GDM1 (cell line): ENCODE measurements at regions not wholly inside any gene's neighbourhood (a gene's known extent, or its start where the extent isn't known, plus 50 kb on each side); places are given as distances from the start of the nearest gene placed in this dataset.
"Not testable (repeated sequence)": the region's sequence is repeated elsewhere in the genome, so short reads cannot be mapped to it uniquely, and the experiment has no call there.

Experiments
- DNase-seq: peaks from one replicate; lab custom pipeline; 2025; lab: John Stamatoyannopoulos, UW

DNA sequence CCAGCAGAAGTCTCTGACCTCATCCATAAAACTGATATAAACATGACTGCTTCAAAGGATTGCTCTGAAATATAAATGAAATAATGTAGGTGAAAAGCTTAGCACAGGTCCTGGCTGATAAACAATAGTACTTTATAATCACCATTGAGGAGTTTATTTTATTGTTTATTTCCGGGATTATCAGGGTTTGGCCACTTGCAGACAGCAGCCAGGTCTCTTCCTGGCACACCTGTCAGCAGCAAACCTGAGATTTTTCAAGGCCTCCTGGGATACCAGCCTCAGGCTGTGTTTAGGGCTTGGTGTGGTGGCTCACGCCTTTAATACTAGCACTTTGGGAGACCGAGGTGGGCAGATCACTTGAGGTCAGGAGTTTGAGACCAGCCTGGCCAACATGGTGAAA is 181.6 kb upstream of the IRF2BP2 start:
- DNase-seq: not testable (repeated sequence)

DNA sequence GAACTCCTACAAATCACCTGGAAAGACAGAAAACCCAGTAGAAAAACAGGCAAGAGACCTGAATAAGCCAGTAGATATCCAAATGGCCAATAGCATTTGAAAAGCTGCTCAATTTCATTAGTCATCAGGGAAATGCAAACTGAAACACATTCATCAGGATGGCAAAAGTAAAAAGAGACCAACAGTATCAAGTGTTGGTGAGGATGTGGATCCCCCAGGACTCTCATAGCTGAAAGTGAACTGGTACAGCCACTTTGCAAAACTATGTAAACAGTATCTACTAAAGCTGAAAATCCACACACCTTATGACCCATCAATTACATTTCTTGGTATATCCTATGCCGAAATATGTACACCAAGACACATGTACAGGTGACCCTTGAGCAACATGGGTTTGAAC is 180.4 kb upstream of the IRF2BP2 start:
- not testable (repeated sequence) for DNase-seq

DNA sequence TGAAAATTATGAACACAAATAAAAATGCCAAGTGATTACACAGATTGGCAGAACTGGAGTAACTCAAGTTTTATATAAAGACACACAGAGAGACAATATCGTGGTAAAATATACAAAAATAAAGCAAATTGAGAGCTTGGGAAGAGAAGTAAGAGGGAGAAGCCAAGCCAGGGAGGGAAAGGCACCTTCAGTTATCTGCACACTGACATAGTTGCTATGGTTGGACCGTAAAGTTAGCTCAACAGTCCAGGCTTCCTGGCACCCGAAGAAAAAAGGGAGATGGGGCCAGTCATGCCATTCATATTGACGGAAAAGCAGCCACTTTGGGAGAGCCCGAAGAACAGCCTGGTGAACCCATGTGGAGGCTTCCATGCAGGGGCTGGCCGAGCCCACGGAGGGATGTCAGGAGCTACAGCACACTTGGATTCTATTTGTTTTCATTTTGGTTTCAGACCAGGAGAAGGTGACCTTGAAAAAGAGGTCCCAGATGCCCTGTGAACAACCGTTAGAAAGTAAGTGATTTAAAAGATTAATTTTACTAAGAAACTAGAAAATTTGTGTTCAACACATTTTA is 177.1 kb upstream of the IRF2BP2 start:
- DNase-seq: not testable (repeated sequence)

DNA sequence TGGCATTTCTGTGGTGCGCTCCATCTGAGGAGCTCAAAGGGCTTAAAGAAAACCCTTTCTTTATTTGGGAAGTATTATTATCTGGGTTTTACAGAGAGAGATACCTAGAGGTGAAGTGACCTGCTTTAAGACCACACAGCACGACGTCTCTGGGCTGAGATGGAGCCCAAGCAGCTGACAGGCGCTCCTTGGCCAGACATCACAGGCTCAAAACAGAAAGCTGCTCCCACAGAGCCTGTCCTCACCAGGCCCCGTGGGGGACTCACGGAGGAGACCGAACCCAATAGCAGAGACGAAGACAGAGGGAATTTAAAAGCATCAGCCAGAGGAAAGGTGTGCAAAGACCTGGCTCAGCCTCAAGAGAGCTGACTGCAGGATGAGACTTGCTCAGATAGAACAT is 175.9 kb upstream of the IRF2BP2 start:
- DNase-seq: not testable (repeated sequence)

DNA sequence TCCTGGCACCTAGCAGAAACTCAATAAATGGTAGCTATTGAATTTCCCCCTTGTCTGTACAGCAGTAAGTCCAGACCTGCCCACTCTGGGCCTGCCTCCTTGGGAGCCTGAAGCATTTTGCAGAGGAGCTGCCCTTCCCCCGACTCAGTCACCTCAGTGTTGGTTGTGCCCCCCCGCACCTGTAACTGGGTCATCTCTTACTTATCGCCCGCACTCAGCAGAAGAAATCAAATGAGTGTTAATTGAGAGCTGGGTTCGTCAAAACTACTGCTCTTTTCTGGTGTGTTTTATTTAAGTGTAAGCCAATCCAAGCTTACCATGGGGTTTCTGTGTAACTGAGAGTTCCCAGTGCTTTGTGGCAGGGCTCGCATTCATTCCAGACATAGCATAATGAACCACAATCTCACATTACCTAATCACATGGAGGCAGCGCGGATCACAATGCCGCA is 175.5 kb upstream of the IRF2BP2 start:
- DNase-seq: not testable (repeated sequence)

DNA sequence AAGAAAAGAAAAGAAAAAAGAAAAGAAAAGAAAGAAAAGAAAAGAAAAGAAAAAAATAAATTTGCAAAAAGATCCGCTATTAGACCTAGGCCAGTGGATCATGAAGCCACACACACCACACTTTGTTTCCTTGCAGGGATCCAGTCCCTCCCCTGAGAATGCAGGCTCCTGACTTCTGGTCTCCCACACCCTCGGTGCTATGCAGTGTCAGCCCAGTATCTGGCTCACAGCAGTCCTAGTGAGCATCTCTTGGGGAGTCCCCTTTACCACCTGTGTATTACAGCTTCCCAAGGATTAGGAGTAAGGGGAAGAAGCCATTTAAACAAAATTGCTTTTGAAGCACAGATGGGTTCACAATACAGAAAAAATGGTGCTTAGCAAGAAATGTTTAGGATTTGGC is 174.1 kb upstream of the IRF2BP2 start:
- not testable (repeated sequence) for DNase-seq

DNA sequence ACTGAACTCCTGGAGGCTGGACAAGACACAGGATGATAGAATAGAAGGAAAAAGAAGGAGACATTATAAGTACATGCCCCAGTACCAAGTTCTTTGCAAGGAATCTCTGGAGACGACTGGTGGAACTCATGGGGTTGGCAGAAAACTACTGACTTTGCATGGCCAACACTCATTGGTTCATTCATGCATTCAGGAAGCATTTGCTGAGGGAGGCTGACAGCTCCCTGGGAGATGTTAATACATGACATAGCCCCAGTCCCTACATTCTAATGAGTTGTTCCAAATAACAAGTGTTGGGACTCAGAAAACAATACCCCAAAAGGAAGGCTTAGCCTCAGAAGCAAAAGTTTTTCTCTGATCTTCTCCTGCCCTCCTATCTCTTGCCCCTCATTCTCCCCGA is 172.8 kb upstream of the IRF2BP2 start:
- DNase-seq: no peak

DNA sequence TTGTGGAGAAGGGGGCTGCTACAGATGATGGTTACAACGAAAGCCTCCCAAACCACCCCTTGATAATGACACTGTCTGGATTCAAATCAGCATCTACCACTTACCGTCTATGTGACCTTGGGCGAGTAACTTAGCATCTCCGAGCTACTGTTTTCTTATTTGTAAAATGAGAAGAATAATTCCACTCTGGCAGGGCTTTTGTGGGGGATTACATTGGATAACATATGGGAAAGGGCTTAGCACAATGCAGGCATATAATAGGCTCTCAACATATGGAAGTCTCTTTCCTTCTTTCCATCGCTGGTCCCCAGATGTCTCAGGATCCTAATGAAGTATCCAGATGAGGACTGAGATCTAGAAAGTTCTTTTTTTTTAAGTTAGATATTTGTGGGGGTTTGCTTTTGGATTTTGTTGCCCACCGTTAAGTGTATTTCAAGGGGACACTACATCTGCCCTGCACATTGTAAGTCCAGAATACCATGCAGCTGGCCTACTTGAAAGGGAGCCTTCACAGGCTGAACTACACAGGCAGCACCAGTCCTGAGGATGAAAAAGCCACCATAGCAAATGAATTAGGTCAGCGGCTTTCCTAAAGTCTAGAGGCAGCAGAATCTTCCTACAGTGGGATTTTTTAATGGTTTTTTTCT is 172.2 kb upstream of the IRF2BP2 start:
- DNase-seq: no peak

DNA sequence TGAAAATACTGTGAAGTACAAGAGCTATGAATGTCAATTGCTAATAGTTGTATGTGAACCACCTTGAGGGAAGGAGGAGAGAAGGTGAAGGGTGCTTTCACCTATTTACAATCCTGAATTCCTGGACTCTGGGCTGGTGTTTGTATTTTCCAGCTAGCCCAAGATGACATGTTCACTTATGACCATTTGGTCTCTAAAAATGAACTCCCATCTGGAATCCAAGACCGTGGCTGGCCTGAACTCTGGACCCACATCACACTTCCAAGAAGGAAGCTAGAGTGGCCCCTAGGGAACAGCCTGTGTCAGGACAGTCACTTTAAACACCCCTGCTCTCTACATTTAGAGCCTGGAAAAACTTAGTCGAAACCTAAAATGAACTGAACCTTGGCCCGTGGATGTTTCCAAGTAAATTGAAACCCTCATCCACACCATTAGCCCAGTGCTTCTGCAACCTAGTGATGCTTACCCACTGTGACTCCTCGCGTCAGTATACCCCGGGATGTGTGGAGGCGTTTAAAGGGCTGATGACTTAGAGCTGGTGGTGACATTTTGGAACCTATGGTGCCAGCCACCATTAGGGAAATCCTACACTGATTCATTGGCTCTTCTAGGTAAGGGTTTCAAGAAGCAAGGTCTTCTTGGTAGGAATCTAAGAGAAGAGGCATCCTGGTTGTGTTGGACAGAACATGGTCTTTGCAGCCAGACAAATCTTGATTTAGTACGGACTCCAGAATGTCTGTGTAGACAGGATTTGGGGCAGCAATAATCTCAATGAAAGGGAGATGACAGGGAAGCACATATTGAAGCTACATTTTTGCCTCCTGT is 171.5 kb upstream of the IRF2BP2 start:
- no peak for DNase-seq

DNA sequence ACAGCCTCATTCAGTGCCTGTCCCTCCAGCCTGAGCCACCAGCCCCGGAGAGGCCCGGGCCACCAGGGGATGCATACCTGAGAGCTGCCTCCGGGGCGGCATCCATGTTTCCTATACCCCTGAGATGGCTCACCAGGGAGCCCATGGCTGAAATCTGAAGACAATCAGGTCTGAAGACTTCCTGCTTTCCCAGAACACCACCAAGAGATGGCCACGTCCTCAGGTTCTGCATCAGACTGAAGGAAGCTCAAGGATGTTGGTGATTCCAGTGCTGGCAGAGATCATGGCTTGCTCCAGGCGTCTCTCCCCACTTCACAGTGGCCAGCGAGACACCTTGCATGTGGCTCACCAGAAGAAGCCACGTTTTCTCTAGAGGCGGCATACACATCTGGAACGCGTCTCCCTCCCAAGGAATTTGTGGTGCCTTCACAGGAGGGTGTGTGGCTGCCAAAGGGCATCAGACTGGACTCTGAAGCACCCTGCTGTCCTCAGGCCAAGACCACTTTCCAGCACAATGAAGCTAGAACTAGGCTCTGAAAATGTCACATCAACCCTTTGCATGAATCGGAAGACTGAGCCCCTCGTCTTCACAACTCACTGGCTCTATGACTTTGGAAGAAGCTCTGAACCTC is 170.7 kb upstream of the IRF2BP2 start:
- no peak for DNase-seq

DNA sequence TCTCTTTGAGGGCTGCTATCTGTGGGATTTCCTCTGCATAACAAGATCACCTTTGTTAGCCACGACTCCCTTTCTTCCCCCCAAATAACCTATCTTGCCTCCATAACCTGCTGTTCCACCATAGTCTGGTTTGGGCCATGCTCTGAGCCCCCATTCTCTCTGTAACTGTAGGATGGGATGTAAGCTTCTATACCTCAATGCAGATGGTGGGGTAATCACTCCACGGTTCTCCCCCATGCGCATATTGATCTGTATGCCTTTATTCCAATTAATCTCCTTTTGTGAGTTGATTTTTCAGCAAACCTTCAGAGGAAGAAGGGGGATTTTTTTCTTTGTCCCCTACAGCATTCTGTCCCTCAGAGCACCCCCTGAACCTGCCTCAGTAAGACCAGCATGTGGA is 170.1 kb upstream of the IRF2BP2 start:
- DNase-seq: no peak

DNA sequence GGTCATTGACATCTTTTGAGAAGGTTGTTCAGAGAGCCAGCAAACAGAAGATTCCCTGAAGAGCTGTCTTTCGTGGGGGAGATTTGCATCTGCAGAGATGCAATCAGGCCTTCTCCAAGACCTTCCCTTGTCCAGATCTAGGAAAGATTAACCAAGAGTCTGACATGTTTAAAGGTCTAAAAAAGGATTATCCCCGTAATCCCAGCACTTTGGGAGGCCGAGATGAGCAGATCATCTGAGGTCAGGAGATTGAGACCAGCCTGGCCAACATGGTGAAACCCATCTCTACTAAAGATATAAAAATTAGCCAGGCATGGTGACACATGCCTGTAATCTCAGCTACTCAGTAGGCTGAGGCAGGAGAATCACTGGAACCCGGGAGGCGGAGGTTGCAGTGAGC is 169.6 kb upstream of the IRF2BP2 start:
- not testable (repeated sequence) for DNase-seq

DNA sequence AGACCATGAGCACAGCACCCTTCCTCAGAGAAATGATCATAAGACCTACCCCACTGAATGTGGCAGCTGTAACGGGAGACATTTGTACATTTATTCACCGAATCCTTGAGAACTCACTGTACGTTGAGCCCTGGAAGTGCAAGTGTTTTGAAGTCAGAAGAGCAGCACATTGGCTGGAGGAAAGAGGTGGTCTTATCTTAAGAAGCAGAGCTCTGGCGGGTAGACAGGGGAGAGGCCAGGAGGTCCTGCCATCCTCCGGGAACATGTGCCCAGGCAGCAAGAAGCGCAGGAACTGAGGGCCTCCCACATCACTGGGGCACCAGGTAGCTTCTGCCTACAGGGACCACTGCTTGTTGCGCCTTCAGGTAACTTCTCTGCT is 169.2 kb upstream of the IRF2BP2 start:
- no peak for DNase-seq

DNA sequence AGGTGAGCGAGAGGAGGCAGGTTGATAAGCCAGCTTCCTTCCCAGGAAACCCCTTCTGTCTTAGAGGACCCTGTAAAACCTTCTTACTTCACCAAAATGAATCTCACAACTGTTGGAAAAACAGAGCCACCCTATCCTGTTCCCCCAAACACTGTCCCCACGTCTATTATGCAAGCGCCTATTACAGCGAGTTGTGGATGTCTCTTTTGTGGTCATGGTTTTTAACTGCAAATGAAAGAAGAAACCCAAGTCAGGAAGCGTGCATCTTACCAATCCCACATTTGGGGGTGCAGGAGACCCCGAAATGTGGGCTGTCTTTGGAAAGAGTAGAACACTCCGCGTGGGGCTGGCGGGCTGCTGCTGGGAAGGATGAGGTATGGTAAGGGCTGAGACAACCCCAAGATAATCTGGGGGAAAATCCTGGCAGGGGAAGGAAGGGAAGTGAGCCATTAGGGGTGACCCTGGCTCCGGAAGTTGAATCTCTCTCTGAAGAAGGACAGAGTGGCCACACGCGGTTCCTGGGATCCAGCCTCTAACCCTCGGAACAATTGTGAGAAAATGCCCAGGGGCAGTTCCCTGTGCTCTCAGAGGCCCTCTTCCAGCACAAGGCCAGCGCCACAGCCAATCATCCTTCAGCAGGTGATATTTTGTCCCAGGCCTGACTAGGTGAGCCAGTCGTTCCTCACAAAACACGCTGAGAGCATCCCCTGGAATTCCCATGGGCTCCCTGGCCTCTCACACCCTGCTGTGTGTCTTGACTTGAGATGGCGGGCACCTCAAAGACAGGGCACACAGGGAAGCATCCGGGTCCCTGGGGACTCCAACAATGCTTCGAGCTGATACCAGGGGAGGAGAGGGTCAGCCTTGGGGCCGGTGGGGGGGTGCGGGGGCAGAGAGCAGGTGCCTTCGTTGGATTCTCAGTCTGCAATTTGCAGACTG is 168.5 kb upstream of the IRF2BP2 start:
- DNase-seq: no peak

DNA sequence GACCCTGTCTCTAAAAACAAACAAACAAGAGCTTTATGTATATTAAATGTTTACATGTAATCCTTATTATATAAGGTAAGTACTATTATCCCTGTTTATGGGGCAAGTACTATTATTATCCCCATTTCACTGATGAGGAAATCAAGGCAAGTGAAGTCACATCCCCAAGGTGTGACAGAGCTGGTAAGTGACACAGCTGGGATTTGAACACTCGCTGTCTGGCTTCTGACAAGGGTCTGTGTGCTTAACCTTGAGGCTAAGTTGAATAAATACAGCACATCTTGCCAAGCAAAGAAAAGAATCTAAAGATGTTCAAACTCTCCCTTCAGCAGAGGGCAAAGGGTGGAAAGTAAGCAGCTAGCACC is 167.9 kb upstream of the IRF2BP2 start:
- DNase-seq: no peak

DNA sequence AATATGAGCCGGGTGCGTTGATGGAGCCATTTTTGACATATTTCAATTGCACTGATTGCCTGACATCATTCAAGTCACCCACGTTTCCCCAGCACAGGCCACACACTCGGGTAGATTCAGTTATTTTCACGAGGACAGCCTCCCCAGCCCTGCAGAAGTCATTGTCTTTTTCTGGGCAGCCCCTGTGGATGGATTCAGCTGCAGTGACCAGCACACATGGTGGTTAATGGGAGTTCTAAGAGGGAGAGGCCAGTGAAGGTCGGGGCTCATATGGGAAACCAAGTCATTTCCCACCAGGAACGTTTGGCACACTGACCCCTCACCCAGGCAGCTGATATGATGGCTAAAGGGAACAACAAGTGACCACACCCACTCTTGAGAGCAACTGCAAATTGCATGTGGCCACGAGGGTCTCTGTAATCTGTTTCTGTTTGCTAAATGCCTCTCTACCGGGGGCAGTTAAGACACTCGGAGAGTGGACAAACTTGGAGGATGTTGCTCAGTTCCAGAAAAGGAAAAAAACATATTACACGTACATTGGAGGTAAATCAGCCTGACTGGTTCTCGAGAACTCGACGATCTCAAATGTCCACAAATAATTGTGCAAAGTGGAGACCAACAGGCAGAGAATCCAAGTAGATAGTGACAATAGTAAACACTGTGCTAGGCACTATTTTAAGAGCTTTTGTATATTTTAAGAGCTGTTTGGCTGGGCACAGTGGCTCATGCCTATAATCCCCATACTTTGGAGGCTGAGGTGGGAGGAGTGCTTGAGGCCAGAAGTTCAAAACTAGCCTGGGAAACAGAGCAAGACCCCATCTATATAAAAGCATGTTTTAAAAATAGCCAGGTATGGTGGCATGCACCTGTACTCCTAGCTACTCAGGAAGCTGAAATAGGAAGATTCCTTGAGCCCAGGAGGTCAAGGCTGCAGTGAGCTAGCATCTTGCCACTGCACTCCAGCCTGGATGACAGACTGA is 167.2 kb upstream of the IRF2BP2 start:
- DNase-seq: no peak

DNA sequence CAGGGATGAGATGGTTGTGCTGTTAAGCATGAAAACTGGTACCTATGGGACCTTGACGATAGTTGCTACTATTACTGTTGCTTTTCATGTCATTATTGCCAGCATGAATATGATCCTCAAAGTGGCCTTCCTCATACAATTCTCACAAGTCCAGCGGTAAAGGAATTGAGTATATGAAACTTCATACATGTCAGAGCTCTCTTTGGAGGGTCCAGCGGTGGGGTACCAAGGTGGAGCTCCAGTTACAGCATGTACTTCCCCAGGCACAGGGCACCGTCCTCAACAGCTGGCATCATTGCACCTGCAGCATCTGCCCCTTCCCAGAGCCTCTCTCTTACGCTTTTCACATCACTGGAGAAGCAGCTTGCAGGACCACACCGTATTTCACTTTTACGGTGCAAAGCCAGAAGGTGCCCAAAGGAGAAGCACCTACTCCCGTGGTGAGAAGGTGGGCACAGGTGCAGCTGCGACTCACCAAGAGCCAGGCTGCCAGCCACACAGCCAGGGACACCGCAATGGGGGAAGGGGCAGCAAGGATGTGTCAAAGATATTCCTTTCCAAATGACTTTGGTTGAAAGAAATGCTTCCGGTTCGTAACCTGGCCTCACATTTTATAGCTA is 166.4 kb upstream of the IRF2BP2 start:
- DNase-seq: no peak

DNA sequence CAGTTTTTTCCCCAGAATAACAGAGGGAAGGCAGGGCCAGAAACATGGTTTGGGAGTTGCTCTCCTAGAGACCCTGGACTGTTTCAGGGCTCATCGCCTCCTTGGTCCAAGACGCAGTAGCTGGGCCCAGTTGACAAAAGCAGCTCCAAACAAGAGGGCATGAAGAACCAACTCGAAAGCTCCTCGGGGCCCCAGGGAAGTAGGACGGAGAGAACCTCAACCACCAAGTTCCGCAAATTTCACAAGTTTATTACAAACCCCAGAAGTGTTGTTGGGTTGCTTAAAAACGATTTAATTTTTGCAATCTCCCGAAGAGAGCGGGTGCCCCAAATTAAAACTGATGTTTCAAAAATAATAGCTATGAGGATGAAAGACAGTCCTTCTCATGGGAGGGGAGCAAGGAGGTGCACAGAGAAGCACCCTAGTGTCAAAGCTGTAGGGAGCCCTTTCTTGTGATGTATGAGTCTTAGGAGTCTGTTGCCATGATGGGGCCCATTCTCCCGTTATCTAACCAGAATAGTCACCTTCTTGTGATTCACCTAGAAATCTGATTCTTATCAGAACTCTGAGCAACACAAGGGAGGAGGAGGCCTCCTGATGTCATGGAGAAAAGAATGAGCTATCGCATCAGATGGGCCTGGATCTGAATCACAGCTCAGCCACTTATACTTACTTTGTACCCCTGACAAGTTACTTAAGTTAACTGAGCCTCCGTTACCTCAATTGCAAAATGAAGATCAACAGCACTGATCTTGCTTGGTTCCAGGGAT is 165.7 kb upstream of the IRF2BP2 start:
- DNase-seq: no peak

DNA sequence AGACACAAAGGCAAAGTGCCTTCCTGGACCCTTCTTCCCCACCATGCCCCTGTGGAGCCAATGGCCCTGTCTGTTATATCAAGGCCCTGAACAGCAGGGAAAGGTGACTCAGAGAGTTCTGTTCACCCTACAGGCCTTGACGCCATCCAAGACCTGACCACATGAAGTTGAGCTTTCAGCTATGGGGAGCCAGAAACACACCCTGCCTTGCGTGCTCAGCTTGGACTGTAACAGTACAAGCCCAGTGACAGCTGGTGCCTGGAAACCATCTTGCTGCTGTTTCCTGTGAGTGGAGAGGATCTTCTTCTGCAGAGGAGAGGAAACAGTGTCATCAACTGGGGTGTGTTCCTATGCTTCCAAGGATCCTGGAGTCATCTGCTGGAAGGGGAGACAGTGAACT is 165.0 kb upstream of the IRF2BP2 start:
- DNase-seq: no peak
